CMK (cell line): ENCODE measurements at regions not wholly inside any gene's neighbourhood (a gene's known extent, or its start where the extent isn't known, plus 50 kb on each side); places are given as distances from the start of the nearest gene placed in this dataset.
"Not testable (repeated sequence)": the region's sequence is repeated elsewhere in the genome, so short reads cannot be mapped to it uniquely, and the experiment has no call there.

Experiments used
- DNase-seq: peaks from one replicate; pipeline ENCODE4 v3.0.0-alpha.2; 2010; ENCODE audit warnings: low read depth

GRCh38 chr18:28485918-28486317, 309.0 kb upstream of the CDH2 start:
- DNase-seq: no peak

GRCh38 chr18:28485210-28485801, 308.4 kb upstream of the CDH2 start:
- DNase-seq: no peak

- no peak for DNase-seq
Measured at GRCh38 chr18:28478531-28478930, 301.6 kb upstream of the CDH2 start.

GRCh38 chr18:28476302-28476701, 299.4 kb upstream of the CDH2 start:
- no peak for DNase-seq

GRCh38 chr18:28469946-28470345, 293.0 kb upstream of the CDH2 start:
- no peak for DNase-seq

GRCh38 chr18:28468901-28469300, 292.0 kb upstream of the CDH2 start:
- DNase-seq: no peak

- DNase-seq: no peak
Measured at GRCh38 chr18:28466204-28466603, 289.3 kb upstream of the CDH2 start.

- no peak for DNase-seq
Measured at GRCh38 chr18:28459587-28459986, 282.7 kb upstream of the CDH2 start.

- no peak for DNase-seq
Measured at GRCh38 chr18:28458751-28459150, 281.8 kb upstream of the CDH2 start.

GRCh38 chr18:28457784-28458183, 280.9 kb upstream of the CDH2 start:
- DNase-seq: no peak

- DNase-seq: no peak
Measured at GRCh38 chr18:28455971-28456370, 279.0 kb upstream of the CDH2 start.

GRCh38 chr18:28439870-28440269, 262.9 kb upstream of the CDH2 start:
- DNase-seq: no peak

- no peak for DNase-seq
Measured at GRCh38 chr18:28438381-28438780, 261.5 kb upstream of the CDH2 start.

- no peak for DNase-seq
Measured at GRCh38 chr18:28432339-28432738, 255.4 kb upstream of the CDH2 start.

- DNase-seq: no peak
Measured at GRCh38 chr18:28425886-28426285, 249.0 kb upstream of the CDH2 start.

GRCh38 chr18:28422577-28422976, 245.6 kb upstream of the CDH2 start:
- DNase-seq: no peak

GRCh38 chr18:28421950-28422349, 245.0 kb upstream of the CDH2 start:
- DNase-seq: not testable (repeated sequence)

- no peak for DNase-seq
Measured at GRCh38 chr18:28412521-28412920, 235.6 kb upstream of the CDH2 start.

GRCh38 chr18:28411806-28412205, 234.9 kb upstream of the CDH2 start:
- no peak for DNase-seq

- DNase-seq: no peak
Measured at GRCh38 chr18:28409811-28410210, 232.9 kb upstream of the CDH2 start.

GRCh38 chr18:28408528-28408927, 231.6 kb upstream of the CDH2 start:
- DNase-seq: no peak

GRCh38 chr18:28407681-28408080, 230.8 kb upstream of the CDH2 start:
- DNase-seq: no peak

- DNase-seq: no peak
Measured at GRCh38 chr18:28406533-28406932, 229.6 kb upstream of the CDH2 start.

- DNase-seq: no peak
Measured at GRCh38 chr18:28404694-28405093, 227.8 kb upstream of the CDH2 start.
